Type B pancreatic cell (in vitro differentiated cells): ENCODE measurements at regions not wholly inside any gene's neighbourhood (a gene's known extent, or its start where the extent isn't known, plus 50 kb on each side); places are given as distances from the start of the nearest gene placed in this dataset.

Source experiments
- DNase-seq: peaks from one replicate; pipeline ENCODE4 v3.0.0; 2021; ENCODE audit warnings: mixed read lengths; ENCODE audit not compliant: unreplicated experiment; ENCODE audit errors: extremely low spot score
- H3K27ac Mint-ChIP-seq: 2 replicates; pipeline ENCODE4 v1.8.0; 2021; ENCODE audit warnings: mild to moderate bottlenecking, mixed read lengths
- H3K27me3 Mint-ChIP-seq: 2 replicates; pipeline ENCODE4 v1.8.0; 2021; ENCODE audit warnings: mixed read lengths
- H3K36me3 Mint-ChIP-seq: 2 replicates; pipeline ENCODE4 v1.8.0; 2021; ENCODE audit warnings: mixed read lengths
- H3K4me1 Mint-ChIP-seq: one replicate; pipeline ENCODE4 v1.8.0; 2021; ENCODE audit warnings: mixed read lengths; ENCODE audit not compliant: unreplicated experiment
- H3K4me3 Mint-ChIP-seq: 2 replicates; pipeline ENCODE4 v1.8.0; 2021; ENCODE audit warnings: mild to moderate bottlenecking, mixed read lengths
- H3K9me3 Mint-ChIP-seq: 2 replicates; pipeline ENCODE4 v1.8.0; 2021; ENCODE audit warnings: mixed read lengths
- CTCF ChIP-seq: fragments of 200-600 bp; sonication (generic); conservative IDR thresholded peaks from 2 replicates; pipeline ENCODE4 v1.5.0; 2021; ENCODE audit warnings: antibody characterized with exemption, mild to moderate bottlenecking

GRCh38 chr9:82721593-82721992 is 341.3 kb downstream of the RASEF start:
- H3K4me1 Mint-ChIP-seq: no peaks in the 10 kb centered on the region
- peaks cover 4% of the 10 kb centered on the region for H3K9me3 Mint-ChIP-seq
- no peak for DNase-seq
- no peak for TF ChIP-seq CTCF
- H3K27me3 Mint-ChIP-seq: peaks cover 3% of the 10 kb centered on the region
- H3K27ac Mint-ChIP-seq: no peak overlapping the region
- H3K4me3 Mint-ChIP-seq: no peak overlapping the region
- H3K36me3 Mint-ChIP-seq: no peaks in the 10 kb centered on the region

GRCh38 chr9:82722051-82722450 is 340.9 kb downstream of the RASEF start:
- no peaks in the 10 kb centered on the region for H3K4me1 Mint-ChIP-seq
- no peaks in the 10 kb centered on the region for H3K27me3 Mint-ChIP-seq
- no peak overlapping the region for H3K4me3 Mint-ChIP-seq
- peaks cover 4% of the 10 kb centered on the region for H3K9me3 Mint-ChIP-seq
- TF ChIP-seq CTCF: no peak
- H3K36me3 Mint-ChIP-seq: no peaks in the 10 kb centered on the region
- DNase-seq: no peak
- no peak overlapping the region for H3K27ac Mint-ChIP-seq

GRCh38 chr9:82722561-82722960 is 340.4 kb downstream of the RASEF start:
- H3K4me1 Mint-ChIP-seq: no peaks in the 10 kb centered on the region
- no peak overlapping the region for H3K27ac Mint-ChIP-seq
- no peak for DNase-seq
- H3K4me3 Mint-ChIP-seq: no peak overlapping the region
- TF ChIP-seq CTCF: no peak
- H3K36me3 Mint-ChIP-seq: no peaks in the 10 kb centered on the region
- no peaks in the 10 kb centered on the region for H3K27me3 Mint-ChIP-seq
- peaks cover 4% of the 10 kb centered on the region for H3K9me3 Mint-ChIP-seq

- Mint-ChIP-seq H3K4me1 (no peaks in the 10 kb centered on the region), H3K27ac (no peak overlapping the region), H3K4me3 (no peak overlapping the region), H3K9me3 (peaks cover 9% of the 10 kb centered on the region), H3K27me3 (no peaks in the 10 kb centered on the region), H3K36me3 (no peaks in the 10 kb centered on the region)
- TF ChIP-seq CTCF: no peak
- no peak for DNase-seq
Measured at GRCh38 chr9:82726424-82727276, 336.3 kb downstream of the RASEF start.

GRCh38 chr9:82729141-82729540 is 333.8 kb downstream of the RASEF start:
- H3K27me3 Mint-ChIP-seq: no peaks in the 10 kb centered on the region
- H3K27ac Mint-ChIP-seq: no peak overlapping the region
- no peak overlapping the region for H3K4me3 Mint-ChIP-seq
- H3K9me3 Mint-ChIP-seq: peaks cover 9% of the 10 kb centered on the region
- TF ChIP-seq CTCF: no peak
- no peak for DNase-seq
- no peaks in the 10 kb centered on the region for H3K4me1 Mint-ChIP-seq
- H3K36me3 Mint-ChIP-seq: no peaks in the 10 kb centered on the region
